OCI-LY7 (cell line): ENCODE measurements at regions not wholly inside any gene's neighbourhood (a gene's known extent, or its start where the extent isn't known, plus 50 kb on each side); places are given as distances from the start of the nearest gene placed in this dataset.

Experiments used
- EZH2phosphoT487 ChIP-seq: fragments of 200-600 bp; sonication (generic); IDR thresholded peaks from 2 replicates; pipeline ENCODE4 v1.6.1; 2018; ENCODE audit warnings: low read depth, borderline replicate concordance, mild to moderate bottlenecking, mixed run types, antibody characterized with exemption, low read length, moderate library complexity, mixed read lengths
- TF ChIP-seq, protein P1 (sequence below): fragments of 200-600 bp; sonication (generic); conservative IDR thresholded peaks from 2 replicates; pipeline ENCODE4 v1.5.1; 2014; ENCODE audit warnings: mild to moderate bottlenecking, antibody characterized with exemption, low read length, moderate library complexity, mixed read lengths

DNA sequence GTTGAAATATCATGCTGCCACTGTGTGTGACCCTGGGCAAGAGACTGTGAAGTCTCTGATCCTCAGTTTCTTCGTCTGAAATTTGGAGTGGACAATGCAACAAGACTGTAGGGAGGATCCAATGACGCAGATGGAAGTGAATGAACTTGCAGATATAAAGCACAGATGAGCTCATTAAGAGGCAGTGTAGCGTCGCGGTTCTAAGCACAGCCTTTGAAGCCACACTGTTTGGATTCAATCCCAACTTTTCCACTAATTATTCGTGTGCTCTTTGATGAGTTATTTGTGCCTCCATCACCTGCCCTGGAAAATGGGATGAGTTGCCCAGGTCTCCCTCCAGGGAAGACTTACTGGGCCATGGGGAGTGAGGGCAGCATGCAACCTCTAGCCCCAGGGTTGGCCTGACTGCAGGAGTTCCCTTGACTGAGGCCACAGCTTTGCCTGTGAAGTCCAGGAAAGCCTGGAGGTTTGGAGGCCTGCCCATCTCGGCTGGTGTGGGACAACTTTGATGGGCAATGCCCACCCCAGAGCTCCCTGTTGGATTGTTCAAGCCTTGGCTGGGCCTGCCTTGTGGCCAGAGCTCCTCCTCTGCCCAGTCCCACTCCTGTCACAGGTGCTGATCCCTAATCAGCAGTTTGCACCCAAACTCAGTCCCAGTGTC, 266.0 kb upstream of the B3GAT1 start:
- TF ChIP-seq, protein P1, sequence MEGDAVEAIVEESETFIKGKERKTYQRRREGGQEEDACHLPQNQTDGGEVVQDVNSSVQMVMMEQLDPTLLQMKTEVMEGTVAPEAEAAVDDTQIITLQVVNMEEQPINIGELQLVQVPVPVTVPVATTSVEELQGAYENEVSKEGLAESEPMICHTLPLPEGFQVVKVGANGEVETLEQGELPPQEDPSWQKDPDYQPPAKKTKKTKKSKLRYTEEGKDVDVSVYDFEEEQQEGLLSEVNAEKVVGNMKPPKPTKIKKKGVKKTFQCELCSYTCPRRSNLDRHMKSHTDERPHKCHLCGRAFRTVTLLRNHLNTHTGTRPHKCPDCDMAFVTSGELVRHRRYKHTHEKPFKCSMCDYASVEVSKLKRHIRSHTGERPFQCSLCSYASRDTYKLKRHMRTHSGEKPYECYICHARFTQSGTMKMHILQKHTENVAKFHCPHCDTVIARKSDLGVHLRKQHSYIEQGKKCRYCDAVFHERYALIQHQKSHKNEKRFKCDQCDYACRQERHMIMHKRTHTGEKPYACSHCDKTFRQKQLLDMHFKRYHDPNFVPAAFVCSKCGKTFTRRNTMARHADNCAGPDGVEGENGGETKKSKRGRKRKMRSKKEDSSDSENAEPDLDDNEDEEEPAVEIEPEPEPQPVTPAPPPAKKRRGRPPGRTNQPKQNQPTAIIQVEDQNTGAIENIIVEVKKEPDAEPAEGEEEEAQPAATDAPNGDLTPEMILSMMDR, result no peak
- no peak for TF ChIP-seq EZH2phosphoT487
